Testis (tissue), 2 donors: ENCODE measurements at regions not wholly inside any gene's neighbourhood (a gene's known extent, or its start where the extent isn't known, plus 50 kb on each side); places are given as distances from the start of the nearest gene placed in this dataset.

ENCODE experiments used
- DNase-seq: peaks from one replicate; pipeline ENCODE4 v3.0.0-alpha.2; 2019
- H3K27ac ChIP-seq, 2 donors: fragments of 200-600 bp; sonication (generic); one replicate each; pipeline ENCODE4 v1.5.1; 2019
- H3K27me3 ChIP-seq: fragments of 200-600 bp; sonication (generic); one replicate; pipeline ENCODE4 v1.5.1; 2019
- H3K36me3 ChIP-seq: fragments of 200-600 bp; sonication (generic); one replicate; pipeline ENCODE4 v1.5.1; 2017; ENCODE audit warnings: low read depth; ENCODE audit errors: missing control alignments
- H3K4me1 ChIP-seq: fragments of 200-600 bp; sonication (generic); one replicate; pipeline ENCODE4 v1.5.1; 2019
- H3K4me3 ChIP-seq, 2 donors: fragments of 200-600 bp; sonication (generic); one replicate each; pipeline ENCODE4 v1.5.1; 2017 to 2019
- H3K9me3 ChIP-seq: fragments of 200-600 bp; sonication (generic); one replicate; pipeline ENCODE4 v1.5.1; 2017
- POLR2A ChIP-seq: fragments of 450-650 bp; IDR thresholded peaks from one replicate; pipeline ENCODE4 v1.6.1; 2017; ENCODE audit warnings: antibody characterized with exemption, mild to moderate bottlenecking, moderate library complexity
- WGBS, 2 donors: methylation state at CpG; one replicate each; pipeline ENCODE4 v1.1.5; 2018; 5-methylcytosine and 5-hydroxymethylcytosine counted together
- intact Hi-C: fragments of 100-400 bp; cut with DNase I; formaldehyde crosslinking; loops from one replicate; pipeline ENCODE4 v1.15.1; 2023; ENCODE audit warnings: low total_unique reads
- TF ChIP-seq, protein P1 (sequence below), 3 experiments: fragments of 450-650 bp in 2 of 3; fragments of 200-600 bp in 1 of 3; sonication (generic) in 1 of 3; IDR thresholded peaks; one replicate each; pipeline ENCODE4 v1.5.1; 2016 to 2019; ENCODE audit warnings: antibody characterized with exemption in 3 of 3, mild to moderate bottlenecking in 2 of 3, moderate library complexity in 1 of 3

GRCh38 chrX:781224-782204 lies 150.9 kb downstream of the SHOX start:
- no peaks in the 10 kb centered on the region for H3K36me3 ChIP-seq
- H3K4me1 ChIP-seq = no peaks in the 10 kb centered on the region
- H3K27ac ChIP-seq = no peak overlapping the region
- no peaks in the 10 kb centered on the region for H3K9me3 ChIP-seq
- no peak for DNase-seq
- no peaks in the 10 kb centered on the region for H3K27me3 ChIP-seq
- intact Hi-C loops = no loop called here
- 27 to 33% methylated on average over 28 of the region's 28 CpGs for WGBS, 2 donors
- no peak overlapping the region for H3K4me3 ChIP-seq
- TF ChIP-seq POLR2A = no peak
- TF ChIP-seq, protein P1, sequence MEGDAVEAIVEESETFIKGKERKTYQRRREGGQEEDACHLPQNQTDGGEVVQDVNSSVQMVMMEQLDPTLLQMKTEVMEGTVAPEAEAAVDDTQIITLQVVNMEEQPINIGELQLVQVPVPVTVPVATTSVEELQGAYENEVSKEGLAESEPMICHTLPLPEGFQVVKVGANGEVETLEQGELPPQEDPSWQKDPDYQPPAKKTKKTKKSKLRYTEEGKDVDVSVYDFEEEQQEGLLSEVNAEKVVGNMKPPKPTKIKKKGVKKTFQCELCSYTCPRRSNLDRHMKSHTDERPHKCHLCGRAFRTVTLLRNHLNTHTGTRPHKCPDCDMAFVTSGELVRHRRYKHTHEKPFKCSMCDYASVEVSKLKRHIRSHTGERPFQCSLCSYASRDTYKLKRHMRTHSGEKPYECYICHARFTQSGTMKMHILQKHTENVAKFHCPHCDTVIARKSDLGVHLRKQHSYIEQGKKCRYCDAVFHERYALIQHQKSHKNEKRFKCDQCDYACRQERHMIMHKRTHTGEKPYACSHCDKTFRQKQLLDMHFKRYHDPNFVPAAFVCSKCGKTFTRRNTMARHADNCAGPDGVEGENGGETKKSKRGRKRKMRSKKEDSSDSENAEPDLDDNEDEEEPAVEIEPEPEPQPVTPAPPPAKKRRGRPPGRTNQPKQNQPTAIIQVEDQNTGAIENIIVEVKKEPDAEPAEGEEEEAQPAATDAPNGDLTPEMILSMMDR (IDR thresholded peaks at IDR 0.05) = no peak

GRCh38 chrX:776529-777230 lies 146.1 kb downstream of the SHOX start:
- no peak overlapping the region for H3K4me3 ChIP-seq
- TF ChIP-seq POLR2A = no peak
- TF ChIP-seq, protein P1 (IDR thresholded peaks at IDR 0.05) = no peak
- no peaks in the 10 kb centered on the region for H3K27me3 ChIP-seq
- intact Hi-C loops = no loop called here
- DNase-seq = no peak
- H3K4me1 ChIP-seq = no peaks in the 10 kb centered on the region
- H3K9me3 ChIP-seq = no peaks in the 10 kb centered on the region
- 79 to 80% methylated on average over 14 of the region's 14 CpGs for WGBS, 2 donors
- H3K36me3 ChIP-seq = no peaks in the 10 kb centered on the region
- no peak overlapping the region for H3K27ac ChIP-seq

DNA sequence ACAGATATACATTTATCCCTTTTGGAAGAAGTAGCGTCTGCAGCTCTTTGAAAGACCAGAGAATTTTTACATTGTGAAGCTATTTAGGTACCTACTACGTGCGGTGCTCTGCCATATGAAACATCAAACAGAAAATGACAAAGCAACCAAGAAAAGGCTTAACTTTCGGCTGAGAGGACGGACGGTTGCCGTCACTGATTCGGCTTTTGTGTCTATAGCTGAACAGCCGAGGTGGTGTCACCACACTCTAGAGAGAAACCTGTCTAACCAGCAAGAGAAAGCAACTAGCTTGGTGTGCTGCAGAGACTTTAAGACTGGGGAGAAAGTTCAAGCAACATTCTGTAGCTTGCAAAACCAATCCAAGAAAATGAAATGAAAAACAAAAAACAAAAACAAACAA lies 145.5 kb downstream of the SHOX start:
- H3K4me3 ChIP-seq = no peak overlapping the region
- H3K27ac ChIP-seq = no peak overlapping the region
- WGBS, 2 donors = 78 to 80% methylated on average over 9 of the region's 9 CpGs
- no peaks in the 10 kb centered on the region for H3K27me3 ChIP-seq
- H3K9me3 ChIP-seq = no peaks in the 10 kb centered on the region
- no peak for TF ChIP-seq POLR2A
- TF ChIP-seq, protein P1 (IDR thresholded peaks at IDR 0.05) = no peak
- DNase-seq = no peak
- intact Hi-C loops = no loop called here
- no peaks in the 10 kb centered on the region for H3K4me1 ChIP-seq
- H3K36me3 ChIP-seq = no peaks in the 10 kb centered on the region

- Histone ChIP-seq H3K4me3 (no peak overlapping the region), H3K4me1 (no peaks in the 10 kb centered on the region), H3K27ac (no peak overlapping the region), H3K27me3 (no peaks in the 10 kb centered on the region), H3K9me3 (no peaks in the 10 kb centered on the region), H3K36me3 (no peaks in the 10 kb centered on the region)
- intact Hi-C loops = no loop called here
- no peak for DNase-seq
- WGBS, 2 donors = 69 to 71% methylated on average over 8 of the region's 8 CpGs
- TF ChIP-seq POLR2A = no peak
- TF ChIP-seq, protein P1 (IDR thresholded peaks at IDR 0.05) = no peak
Measured at GRCh38 chrX:774536-774935, 143.9 kb downstream of the SHOX start.
